SK-N-SH (cell line): ENCODE measurements at regions not wholly inside any gene's neighbourhood (a gene's known extent, or its start where the extent isn't known, plus 50 kb on each side); places are given as distances from the start of the nearest gene placed in this dataset.

ENCODE experiments used
- CTCF ChIA-PET: fragments of 300-600, 350-600 bp; formaldehyde crosslinking; extraction: SDS; loops from one replicate; lab custom pipeline; 2021; lab: Yijun Ruan, JAX
- POLR2A ChIA-PET: fragments of 350-600 bp; sonication (Branson Sonifier 250); formaldehyde crosslinking; extraction: SDS; loops from one replicate; lab custom pipeline; 2020; ENCODE audit warnings: antibody characterized with exemption, inconsistent platforms; lab: Yijun Ruan, JAX
- DNase-seq: peaks from one replicate; pipeline ENCODE4 v3.0.0; 2012
- H2AFZ ChIP-seq: fragments of 200-600 bp; sonication (generic); 2 replicates; pipeline ENCODE4 v1.8.1; 2016; ENCODE audit warnings: antibody characterized with exemption, mild to moderate bottlenecking, low read depth
- H3F3A ChIP-seq: fragments of 200-600 bp; sonication (generic); replicated peaks from 2 replicates; pipeline ENCODE3; 2016; ENCODE audit warnings: antibody characterized with exemption, mild to moderate bottlenecking; ENCODE audit not compliant: insufficient read depth
- H3K27ac ChIP-seq, 2 experiments: fragments of 200-500 bp in 1 of 2; fragments of 200-600 bp in 1 of 2; sonication (Bioruptor generic) in 1 of 2; sonication (generic), shearing (Covaris generic) in 1 of 2; 2 replicates each; pipeline versions ENCODE4 v1.5.1 to v1.6.1; 2014 to 2016; ENCODE audit warnings: low read depth in 2 of 2, inconsistent platforms in 1 of 2, low read length in 1 of 2, mild to moderate bottlenecking in 1 of 2, mixed read lengths in 1 of 2
- H3K27me3 ChIP-seq: fragments of 200-600 bp; sonication (generic), shearing (Covaris generic); 2 replicates; pipeline ENCODE4 v1.6.1; 2016; ENCODE audit warnings: mixed run types; ENCODE audit not compliant: insufficient read depth
- H3K36me3 ChIP-seq, 2 experiments: fragments of 200-500 bp in 1 of 2; fragments of 200-600 bp in 1 of 2; sonication (Bioruptor generic) in 1 of 2; sonication (generic) in 1 of 2; replicated peaks in 1 of 2; 2 replicates each; pipeline versions ENCODE3 to v1.5.1; 2014 to 2016; ENCODE audit warnings: low read length in 1 of 2, mild to moderate bottlenecking in 1 of 2; ENCODE audit not compliant: insufficient read depth in 2 of 2, control insufficient read depth in 1 of 2
- H3K4me1 ChIP-seq, 2 experiments: fragments of 200-500 bp in 1 of 2; fragments of 200-600 bp in 1 of 2; sonication (Bioruptor generic) in 1 of 2; sonication (generic), shearing (Covaris generic) in 1 of 2; 2 replicates each; pipeline versions ENCODE4 v1.5.1 to v1.6.1; 2014 to 2016; ENCODE audit warnings: low read depth in 1 of 2, low read length in 1 of 2, mixed run types in 1 of 2; ENCODE audit not compliant: insufficient read depth in 2 of 2, control insufficient read depth in 1 of 2
- H3K4me2 ChIP-seq: fragments of 200-600 bp; sonication (generic), shearing (Covaris generic); 2 replicates; pipeline ENCODE4 v1.6.1; 2017; ENCODE audit warnings: mixed run types
- H3K4me3 ChIP-seq, 2 experiments: fragments of 200-500 bp in 1 of 2; fragments of 200-600 bp in 1 of 2; sonication (Bioruptor generic) in 1 of 2; sonication (generic), shearing (Covaris generic) in 1 of 2; 2 replicates each; pipeline versions ENCODE4 v1.5.1 to v1.8.1; 2014 to 2016; ENCODE audit warnings: low read depth in 2 of 2, inconsistent platforms in 1 of 2, low read length in 1 of 2, mild to moderate bottlenecking in 1 of 2, mixed read lengths in 1 of 2, moderate library complexity in 1 of 2
- H3K79me2 ChIP-seq: fragments of 200-600 bp; sonication (generic); 2 replicates; pipeline ENCODE4 v1.8.1; 2017; ENCODE audit warnings: mild to moderate bottlenecking; ENCODE audit not compliant: insufficient read depth
- H3K9ac ChIP-seq: fragments of 200-600 bp; sonication (generic); 2 replicates; pipeline ENCODE4 v1.6.1; 2017; ENCODE audit warnings: mixed run types
- H3K9me2 ChIP-seq: fragments of 200-600 bp; sonication (generic); 2 replicates; pipeline ENCODE4 v1.6.1; 2017; ENCODE audit warnings: mixed run types
- H3K9me3 ChIP-seq: fragments of 200-600 bp; sonication (generic); 2 replicates; pipeline ENCODE4 v1.6.1; 2017; ENCODE audit warnings: mixed run types, mild to moderate bottlenecking, moderate library complexity
- H4K20me1 ChIP-seq: fragments of 200-600 bp; sonication (generic); 2 replicates; pipeline ENCODE4 v1.6.1; 2017; ENCODE audit warnings: mild to moderate bottlenecking, mixed run types; ENCODE audit not compliant: insufficient read depth
- CHD2 ChIP-seq: fragments of 150-350 bp; IDR thresholded peaks from 2 replicates; pipeline ENCODE4 v1.6.1; 2018; ENCODE audit warnings: low read length; ENCODE audit not compliant: partially characterized antibody
- EZH2phosphoT487 ChIP-seq: fragments of 200-600 bp; sonication (generic); IDR thresholded peaks from 2 replicates; pipeline ENCODE4 v1.6.1; 2017; ENCODE audit warnings: low read depth, mixed run types, mild to moderate bottlenecking, antibody characterized with exemption, moderate library complexity, borderline replicate concordance
- FOSL2 ChIP-seq: IDR thresholded peaks from 2 replicates; pipeline ENCODE4 v1.4.0; 2012; ENCODE audit warnings: low read depth, mild to moderate bottlenecking, moderate library complexity, borderline replicate concordance
- FOXM1 ChIP-seq: IDR thresholded peaks from 2 replicates; pipeline ENCODE4 v1.4.0; 2012; ENCODE audit warnings: low read depth, mild to moderate bottlenecking
- GABPA ChIP-seq: IDR thresholded peaks from 2 replicates; pipeline ENCODE4 v1.4.0; 2012; ENCODE audit warnings: low read depth, mild to moderate bottlenecking
- GATA2 ChIP-seq: sonication (generic); formaldehyde crosslinking; IDR thresholded peaks from 2 replicates; pipeline ENCODE4 v1.5.0; 2020; ENCODE audit warnings: mild to moderate bottlenecking, missing genetic modification reagents
- JUND ChIP-seq: IDR thresholded peaks from 2 replicates; pipeline ENCODE4 v1.4.0; 2012
- MEF2A ChIP-seq: IDR thresholded peaks from 2 replicates; pipeline ENCODE4 v1.4.0; 2012; ENCODE audit warnings: low read depth, borderline replicate concordance
- MXI1 ChIP-seq: IDR thresholded peaks from 2 replicates; pipeline ENCODE4 v1.6.1; 2012; ENCODE audit warnings: mild to moderate bottlenecking, low read depth, low read length, improper control_type of control experiment
- POLR2AphosphoS5 ChIP-seq: IDR thresholded peaks from 2 replicates; pipeline ENCODE4 v1.6.1; 2012; ENCODE audit warnings: low read depth, low read length
- RXRA ChIP-seq: IDR thresholded peaks from 2 replicates; pipeline ENCODE4 v1.4.0; 2012; ENCODE audit warnings: low read depth, mild to moderate bottlenecking, borderline replicate concordance
- SMC3 ChIP-seq: IDR thresholded peaks from 2 replicates; pipeline ENCODE4 v1.6.1; 2012; ENCODE audit warnings: low read depth, low read length, improper control_type of control experiment
- TCF12 ChIP-seq: IDR thresholded peaks from 2 replicates; pipeline ENCODE4 v1.4.0; 2012
- TEAD4 ChIP-seq: IDR thresholded peaks from 2 replicates; pipeline ENCODE4 v1.4.0; 2012; ENCODE audit warnings: mild to moderate bottlenecking, borderline replicate concordance; ENCODE audit not compliant: insufficient read depth
- WGBS: methylation state at CpG from one replicate; pipeline ENCODE4 v1.1.6; 2017; ENCODE audit warnings: low lambda C conversion rate; 5-methylcytosine and 5-hydroxymethylcytosine counted together
- TF ChIP-seq, protein P1 (sequence below): IDR thresholded peaks from 2 replicates; pipeline ENCODE4 v1.4.0; 2012; ENCODE audit warnings: low read depth, borderline replicate concordance
- TF ChIP-seq, protein P2 (sequence below): fragments of 150-350 bp; IDR thresholded peaks from 2 replicates; pipeline ENCODE4 v1.6.1; 2017; ENCODE audit warnings: antibody characterized with exemption, low read length, low read depth, borderline replicate concordance
- TF ChIP-seq, protein P3 (sequence below): fragments of 200-600 bp; sonication (generic); IDR thresholded peaks from 2 replicates; pipeline ENCODE4 v1.6.1; 2017; ENCODE audit warnings: antibody characterized with exemption, mild to moderate bottlenecking, moderate library complexity
- TF ChIP-seq, protein P4 (sequence below): IDR thresholded peaks from 2 replicates; pipeline ENCODE4; 2012

DNA sequence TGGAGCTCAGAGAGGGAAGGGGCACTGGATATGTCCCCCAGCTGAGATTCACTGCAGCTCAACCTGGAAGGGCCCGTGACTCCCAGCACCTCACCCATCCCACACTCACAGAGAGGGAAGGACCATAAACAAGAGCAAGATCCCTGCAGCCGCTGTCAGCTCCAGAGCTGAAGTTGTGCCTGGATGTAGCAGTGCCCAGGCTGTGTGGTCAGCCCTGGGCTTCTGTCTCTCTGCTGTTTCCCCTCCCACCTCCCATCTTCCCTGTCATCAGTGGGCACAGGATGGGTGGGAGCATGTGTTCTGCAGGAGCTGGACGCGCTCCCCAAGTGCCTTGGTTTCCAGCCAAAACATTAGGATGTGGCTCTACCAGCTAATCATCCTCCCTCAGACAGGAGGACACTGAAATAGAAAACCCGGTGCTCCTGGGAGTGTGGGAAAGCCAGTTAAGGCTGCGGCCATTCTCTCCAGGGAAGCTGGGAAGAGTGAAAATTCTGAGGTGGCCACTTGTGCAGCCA, 282.7 kb downstream of the NPHP4 start:
- 20% methylated on average over 5 of the region's 6 CpGs for WGBS
- Histone ChIP-seq H2AFZ (no peak overlapping the region), H4K20me1 (no peaks in the 10 kb centered on the region), H3K4me1 (peaks cover 0 to 7% of the 10 kb centered on the region in 2 experiments; a peak in 1 of 4 replicates), H3K9me3 (no peaks in the 10 kb centered on the region), H3K4me2 (no peak overlapping the region), H3K79me2 (no peaks in the 10 kb centered on the region), H3K9me2 (no peaks in the 10 kb centered on the region), H3K36me3 (no peaks in the 10 kb centered on the region), H3K9ac (no peak overlapping the region), H3F3A (no peaks in the 10 kb centered on the region), H3K4me3 (no peak overlapping the region), H3K27ac (no peak overlapping the region), H3K27me3 (no peaks in the 10 kb centered on the region)
- TF ChIP-seq MEF2A: no peak
- no peak for TF ChIP-seq RXRA
- no peak for TF ChIP-seq CHD2
- TF ChIP-seq, protein P1, sequence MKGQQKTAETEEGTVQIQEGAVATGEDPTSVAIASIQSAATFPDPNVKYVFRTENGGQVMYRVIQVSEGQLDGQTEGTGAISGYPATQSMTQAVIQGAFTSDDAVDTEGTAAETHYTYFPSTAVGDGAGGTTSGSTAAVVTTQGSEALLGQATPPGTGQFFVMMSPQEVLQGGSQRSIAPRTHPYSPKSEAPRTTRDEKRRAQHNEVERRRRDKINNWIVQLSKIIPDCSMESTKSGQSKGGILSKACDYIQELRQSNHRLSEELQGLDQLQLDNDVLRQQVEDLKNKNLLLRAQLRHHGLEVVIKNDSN: no peak
- no peak for DNase-seq
- ChIA-PET CTCF (interaction anchor here (0.5 to 5.3 kb wide), 3 partner anchors 10 to 239 kb away, joined by 3 to 15 read pairs (median 4); no protein-coding TSS in a partner anchor), POLR2A (no interaction called here)

DNA sequence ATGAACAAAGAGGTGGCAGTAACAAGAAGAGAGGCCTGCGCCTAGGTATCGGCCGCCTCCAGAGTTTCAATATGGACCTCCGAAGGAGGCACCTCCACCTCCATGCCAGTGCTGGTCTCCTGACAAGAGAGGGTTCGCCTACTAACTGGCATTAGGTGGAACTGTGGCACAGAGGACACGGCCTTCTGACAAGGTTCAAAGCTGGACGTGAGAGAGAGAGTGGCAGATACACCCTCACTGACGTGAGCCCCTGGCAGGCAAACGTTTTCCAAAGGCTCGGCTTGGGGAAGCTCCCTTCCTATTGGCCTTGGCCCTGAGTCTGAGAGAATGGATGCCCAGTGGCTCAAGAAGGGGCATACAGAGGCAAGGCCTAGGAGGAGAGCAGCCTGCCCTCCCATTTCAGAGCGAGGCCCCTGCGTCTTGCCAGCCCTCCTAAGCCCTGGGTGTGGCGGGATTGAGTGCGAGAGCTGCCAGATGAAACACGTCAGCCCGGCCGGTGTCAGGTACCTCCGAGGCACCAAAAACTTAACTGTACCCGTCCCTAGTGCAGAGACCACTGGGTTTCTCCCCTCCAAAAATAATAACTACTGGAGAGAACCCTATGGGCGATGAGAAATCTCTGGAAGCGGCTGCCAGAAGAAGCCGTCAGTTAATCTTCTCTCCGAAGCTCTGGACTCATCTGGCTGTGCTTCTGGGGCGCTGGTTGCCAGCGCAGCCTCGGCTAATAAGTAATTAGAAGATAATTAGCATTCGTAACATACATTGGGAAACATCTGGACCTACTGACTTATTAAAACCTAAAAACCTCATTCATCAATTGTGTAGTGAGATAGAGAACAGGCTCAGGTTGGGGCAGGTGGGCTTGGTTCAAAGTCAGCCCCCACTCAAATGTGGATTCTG, 283.6 kb downstream of the NPHP4 start:
- WGBS: 56% methylated on average over 22 of the region's 27 CpGs
- no peaks in the 10 kb centered on the region for H3K79me2 ChIP-seq

More for the DNA sequence above, 283.6 kb downstream of the NPHP4 start:
- H3K9me3 ChIP-seq: no peaks in the 10 kb centered on the region
- H3F3A ChIP-seq: no peaks in the 10 kb centered on the region
- no peaks in the 10 kb centered on the region for H4K20me1 ChIP-seq
- ChIA-PET CTCF (interaction anchor here (1.2 to 5.3 kb wide), 3 partner anchors 11 to 267 kb away, joined by 3 to 15 read pairs (median 4); no protein-coding TSS in a partner anchor), POLR2A (no interaction called here)
- TF ChIP-seq FOXM1: no peak
- no peak for TF ChIP-seq MXI1
- TF ChIP-seq GATA2: no peak
- TF ChIP-seq SMC3: no peak
- no peak for TF ChIP-seq CHD2
- TF ChIP-seq FOSL2: no peak
- TF ChIP-seq, protein P2, sequence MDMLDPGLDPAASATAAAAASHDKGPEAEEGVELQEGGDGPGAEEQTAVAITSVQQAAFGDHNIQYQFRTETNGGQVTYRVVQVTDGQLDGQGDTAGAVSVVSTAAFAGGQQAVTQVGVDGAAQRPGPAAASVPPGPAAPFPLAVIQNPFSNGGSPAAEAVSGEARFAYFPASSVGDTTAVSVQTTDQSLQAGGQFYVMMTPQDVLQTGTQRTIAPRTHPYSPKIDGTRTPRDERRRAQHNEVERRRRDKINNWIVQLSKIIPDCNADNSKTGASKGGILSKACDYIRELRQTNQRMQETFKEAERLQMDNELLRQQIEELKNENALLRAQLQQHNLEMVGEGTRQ: no peak
- no peak for TF ChIP-seq TCF12
- TF ChIP-seq TEAD4: no peak
- TF ChIP-seq POLR2AphosphoS5: no peak
- TF ChIP-seq, protein P3, sequence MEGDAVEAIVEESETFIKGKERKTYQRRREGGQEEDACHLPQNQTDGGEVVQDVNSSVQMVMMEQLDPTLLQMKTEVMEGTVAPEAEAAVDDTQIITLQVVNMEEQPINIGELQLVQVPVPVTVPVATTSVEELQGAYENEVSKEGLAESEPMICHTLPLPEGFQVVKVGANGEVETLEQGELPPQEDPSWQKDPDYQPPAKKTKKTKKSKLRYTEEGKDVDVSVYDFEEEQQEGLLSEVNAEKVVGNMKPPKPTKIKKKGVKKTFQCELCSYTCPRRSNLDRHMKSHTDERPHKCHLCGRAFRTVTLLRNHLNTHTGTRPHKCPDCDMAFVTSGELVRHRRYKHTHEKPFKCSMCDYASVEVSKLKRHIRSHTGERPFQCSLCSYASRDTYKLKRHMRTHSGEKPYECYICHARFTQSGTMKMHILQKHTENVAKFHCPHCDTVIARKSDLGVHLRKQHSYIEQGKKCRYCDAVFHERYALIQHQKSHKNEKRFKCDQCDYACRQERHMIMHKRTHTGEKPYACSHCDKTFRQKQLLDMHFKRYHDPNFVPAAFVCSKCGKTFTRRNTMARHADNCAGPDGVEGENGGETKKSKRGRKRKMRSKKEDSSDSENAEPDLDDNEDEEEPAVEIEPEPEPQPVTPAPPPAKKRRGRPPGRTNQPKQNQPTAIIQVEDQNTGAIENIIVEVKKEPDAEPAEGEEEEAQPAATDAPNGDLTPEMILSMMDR: no peak
- TF ChIP-seq GABPA: no peak
- no peak for TF ChIP-seq EZH2phosphoT487
- TF ChIP-seq MEF2A: no peak
- TF ChIP-seq JUND: no peak
- TF ChIP-seq, protein P4, sequence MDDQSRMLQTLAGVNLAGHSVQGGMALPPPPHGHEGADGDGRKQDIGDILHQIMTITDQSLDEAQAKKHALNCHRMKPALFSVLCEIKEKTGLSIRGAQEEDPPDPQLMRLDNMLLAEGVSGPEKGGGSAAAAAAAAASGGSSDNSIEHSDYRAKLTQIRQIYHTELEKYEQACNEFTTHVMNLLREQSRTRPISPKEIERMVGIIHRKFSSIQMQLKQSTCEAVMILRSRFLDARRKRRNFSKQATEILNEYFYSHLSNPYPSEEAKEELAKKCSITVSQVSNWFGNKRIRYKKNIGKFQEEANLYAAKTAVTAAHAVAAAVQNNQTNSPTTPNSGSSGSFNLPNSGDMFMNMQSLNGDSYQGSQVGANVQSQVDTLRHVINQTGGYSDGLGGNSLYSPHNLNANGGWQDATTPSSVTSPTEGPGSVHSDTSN: no peak
- H3K9ac ChIP-seq: no peak overlapping the region
- no peak overlapping the region for H3K4me3 ChIP-seq
- no peak overlapping the region for H2AFZ ChIP-seq
- no peak for DNase-seq
- H3K9me2 ChIP-seq: no peaks in the 10 kb centered on the region
- peaks cover 0 to 7% of the 10 kb centered on the region in 2 experiments; a peak in 1 of 4 replicates for H3K4me1 ChIP-seq
- H3K4me2 ChIP-seq: no peak overlapping the region
- no peaks in the 10 kb centered on the region for H3K27me3 ChIP-seq
- no peaks in the 10 kb centered on the region for H3K36me3 ChIP-seq
- H3K27ac ChIP-seq: no peak overlapping the region
